Gastroesophageal sphincter (tissue), 3 donors: ENCODE measurements at regions not wholly inside any gene's neighbourhood (a gene's known extent, or its start where the extent isn't known, plus 50 kb on each side); places are given as distances from the start of the nearest gene placed in this dataset.

Source experiments
- POLR2AphosphoS5 ChIP-seq: sonication (generic); formaldehyde crosslinking; IDR thresholded peaks from one replicate; pipeline ENCODE4 v1.6.1; 2017; ENCODE audit warnings: antibody characterized with exemption
- TF ChIP-seq, protein P1 (sequence below), 4 experiments: fragments of 200-600 bp in 2 of 4; fragments of 450-650 bp in 2 of 4; sonication (generic) in 1 of 4; IDR thresholded peaks; one replicate each; pipeline ENCODE4 v1.5.1; 2017 to 2019; ENCODE audit warnings: antibody characterized with exemption in 4 of 4, mild to moderate bottlenecking in 2 of 4, moderate library complexity in 2 of 4

- TF ChIP-seq, protein P1, sequence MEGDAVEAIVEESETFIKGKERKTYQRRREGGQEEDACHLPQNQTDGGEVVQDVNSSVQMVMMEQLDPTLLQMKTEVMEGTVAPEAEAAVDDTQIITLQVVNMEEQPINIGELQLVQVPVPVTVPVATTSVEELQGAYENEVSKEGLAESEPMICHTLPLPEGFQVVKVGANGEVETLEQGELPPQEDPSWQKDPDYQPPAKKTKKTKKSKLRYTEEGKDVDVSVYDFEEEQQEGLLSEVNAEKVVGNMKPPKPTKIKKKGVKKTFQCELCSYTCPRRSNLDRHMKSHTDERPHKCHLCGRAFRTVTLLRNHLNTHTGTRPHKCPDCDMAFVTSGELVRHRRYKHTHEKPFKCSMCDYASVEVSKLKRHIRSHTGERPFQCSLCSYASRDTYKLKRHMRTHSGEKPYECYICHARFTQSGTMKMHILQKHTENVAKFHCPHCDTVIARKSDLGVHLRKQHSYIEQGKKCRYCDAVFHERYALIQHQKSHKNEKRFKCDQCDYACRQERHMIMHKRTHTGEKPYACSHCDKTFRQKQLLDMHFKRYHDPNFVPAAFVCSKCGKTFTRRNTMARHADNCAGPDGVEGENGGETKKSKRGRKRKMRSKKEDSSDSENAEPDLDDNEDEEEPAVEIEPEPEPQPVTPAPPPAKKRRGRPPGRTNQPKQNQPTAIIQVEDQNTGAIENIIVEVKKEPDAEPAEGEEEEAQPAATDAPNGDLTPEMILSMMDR (IDR thresholded peaks at IDR 0.05): no peak
- TF ChIP-seq POLR2AphosphoS5: no peak
Measured at GRCh38 chr5:96538808-96539250, 105.8 kb upstream of the PCSK1 start.
